Mucosa of descending colon (tissue), 3 donors: ENCODE measurements at regions not wholly inside any gene's neighbourhood (a gene's known extent, or its start where the extent isn't known, plus 50 kb on each side); places are given as distances from the start of the nearest gene placed in this dataset.

Experiments
- ATAC-seq: fragments of 200-7000 bp; cut with Tn5 transposase; one replicate; pipeline ENCODE4 v1.9.1; 2020; ENCODE audit warnings: mild to moderate bottlenecking, moderate library complexity
- DNase-seq, 3 donors: peaks; one replicate each; pipeline ENCODE4 v3.0.0-alpha.2; 2020
- H3K36me3 ChIP-seq: fragments of 200-600 bp; one replicate; pipeline ENCODE4 v1.8.0; 2021; ENCODE audit warnings: low read depth, mild to moderate bottlenecking
- H3K4me1 ChIP-seq: fragments of 200-600 bp; one replicate; pipeline ENCODE4 v1.8.0; 2021; ENCODE audit warnings: low read depth, mild to moderate bottlenecking
- H3K4me3 ChIP-seq: fragments of 200-600 bp; one replicate; pipeline ENCODE4 v1.8.0; 2021; ENCODE audit warnings: mild to moderate bottlenecking
- H3K9me3 ChIP-seq: fragments of 200-600 bp; one replicate; pipeline ENCODE4 v1.8.0; 2021; ENCODE audit warnings: mild to moderate bottlenecking
- intact Hi-C, 2 donors: fragments of 100-400 bp; cut with DNase I in 1 of 2; cut with micrococcal nuclease in 1 of 2; formaldehyde crosslinking; loops; one replicate each; pipeline versions ENCODE4 v1.11.0 to v1.11.1; 2022; cut with DNase I, micrococcal nuclease
- TF ChIP-seq, protein P1 (sequence below): fragments of 200-600 bp; IDR thresholded peaks from one replicate; pipeline ENCODE4 v1.8.0; 2022; ENCODE audit warnings: antibody characterized with exemption, mild to moderate bottlenecking
- donor health status: DM: no; HTN: no; CAD: no; lungs with moderate emphysema.
- donor health status: DM: no; HTN: no; CAD: no.
- donor health status: DM: no; HTN: yes; CAD: no.

DNA sequence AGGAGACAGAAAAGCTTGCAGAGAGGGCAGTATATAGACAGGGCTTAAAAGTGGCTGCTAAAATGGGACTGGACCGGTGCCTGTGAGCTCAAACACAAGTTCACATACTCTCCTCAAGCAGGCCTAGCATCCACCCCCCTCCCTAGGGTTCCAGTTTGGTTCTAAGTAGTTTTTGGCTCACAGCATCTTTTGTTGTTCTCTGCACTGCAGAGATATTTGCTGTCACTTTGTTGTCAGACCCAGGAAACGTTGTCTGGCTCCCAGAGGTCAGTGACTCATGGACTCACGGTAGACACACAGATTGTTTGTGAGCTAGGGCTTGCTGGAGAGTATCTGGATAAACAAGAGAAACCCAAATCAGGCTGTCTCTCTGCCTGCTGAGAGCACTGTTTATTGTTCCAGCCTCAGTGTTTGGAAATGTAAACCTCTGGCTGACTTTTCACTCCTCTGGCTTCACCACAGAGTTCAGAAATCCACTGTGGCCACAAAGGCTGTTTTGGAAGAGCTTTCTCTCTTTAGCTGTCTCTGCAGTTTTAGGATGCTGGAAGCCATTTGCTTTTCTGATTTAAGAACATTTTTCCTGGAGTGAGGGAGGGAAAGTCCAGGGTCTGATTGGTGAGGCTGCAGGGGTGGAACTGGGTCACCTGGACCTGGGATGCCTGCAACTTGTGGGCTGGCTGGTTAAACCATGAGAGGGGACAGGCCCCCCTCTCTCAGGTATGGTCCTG lies 303.7 kb upstream of the PLET1 start:
- TF ChIP-seq, protein P1, sequence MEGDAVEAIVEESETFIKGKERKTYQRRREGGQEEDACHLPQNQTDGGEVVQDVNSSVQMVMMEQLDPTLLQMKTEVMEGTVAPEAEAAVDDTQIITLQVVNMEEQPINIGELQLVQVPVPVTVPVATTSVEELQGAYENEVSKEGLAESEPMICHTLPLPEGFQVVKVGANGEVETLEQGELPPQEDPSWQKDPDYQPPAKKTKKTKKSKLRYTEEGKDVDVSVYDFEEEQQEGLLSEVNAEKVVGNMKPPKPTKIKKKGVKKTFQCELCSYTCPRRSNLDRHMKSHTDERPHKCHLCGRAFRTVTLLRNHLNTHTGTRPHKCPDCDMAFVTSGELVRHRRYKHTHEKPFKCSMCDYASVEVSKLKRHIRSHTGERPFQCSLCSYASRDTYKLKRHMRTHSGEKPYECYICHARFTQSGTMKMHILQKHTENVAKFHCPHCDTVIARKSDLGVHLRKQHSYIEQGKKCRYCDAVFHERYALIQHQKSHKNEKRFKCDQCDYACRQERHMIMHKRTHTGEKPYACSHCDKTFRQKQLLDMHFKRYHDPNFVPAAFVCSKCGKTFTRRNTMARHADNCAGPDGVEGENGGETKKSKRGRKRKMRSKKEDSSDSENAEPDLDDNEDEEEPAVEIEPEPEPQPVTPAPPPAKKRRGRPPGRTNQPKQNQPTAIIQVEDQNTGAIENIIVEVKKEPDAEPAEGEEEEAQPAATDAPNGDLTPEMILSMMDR: no peak
- intact Hi-C loops: no loop called here
- Histone ChIP-seq H3K9me3 (no peaks in the 10 kb centered on the region), H3K4me1 (no peaks in the 10 kb centered on the region), H3K4me3 (no peak overlapping the region), H3K36me3 (no peaks in the 10 kb centered on the region)
- ATAC-seq (peak; percentile 65), DNase-seq (peak in 1 of 3 donors; percentile 23)

DNA sequence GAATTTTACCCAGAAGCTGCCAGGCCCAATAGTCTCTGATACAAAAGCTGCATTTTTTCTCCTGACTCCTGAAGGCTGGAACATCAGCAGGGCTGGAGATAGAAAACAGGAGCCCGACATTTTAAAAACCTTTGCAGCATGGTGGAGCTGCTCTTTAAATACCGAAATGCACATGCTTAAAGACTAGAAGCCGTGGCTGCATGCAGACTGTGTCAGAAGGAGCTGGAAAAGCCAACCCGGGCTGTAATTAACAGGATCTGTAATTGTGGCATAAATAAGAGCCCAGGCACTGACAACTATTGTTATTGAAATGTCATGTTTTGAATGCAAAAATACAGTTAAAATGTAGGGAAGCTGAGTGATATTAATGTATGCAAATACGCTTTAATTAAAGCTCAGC lies 304.9 kb upstream of the PLET1 start:
- ATAC-seq: no peak
- Histone ChIP-seq H3K4me1 (no peaks in the 10 kb centered on the region), H3K4me3 (no peak overlapping the region), H3K36me3 (no peaks in the 10 kb centered on the region), H3K9me3 (no peaks in the 10 kb centered on the region)
- DNase-seq: no peak
- intact Hi-C loops: no loop called here
- TF ChIP-seq, protein P1: no peak

DNA sequence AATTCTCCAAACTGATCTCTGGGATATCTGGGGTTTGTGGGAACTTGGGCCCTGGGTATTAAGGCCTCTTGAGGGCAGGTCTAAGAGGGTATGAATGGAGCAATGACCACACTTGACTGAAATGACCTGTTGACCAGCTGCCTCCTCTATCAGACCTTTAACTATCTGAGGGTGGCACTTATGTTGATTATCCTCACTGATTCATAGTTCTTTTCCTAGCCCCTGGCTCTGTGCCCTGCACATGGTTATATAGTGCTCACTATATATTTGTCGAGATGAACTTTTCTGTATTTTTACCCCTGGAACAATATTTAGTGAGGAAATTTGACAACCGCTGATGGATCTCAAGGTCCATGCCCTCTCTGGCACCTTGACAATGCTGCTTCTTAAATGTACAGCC lies 305.5 kb upstream of the PLET1 start:
- TF ChIP-seq, protein P1: no peak
- Histone ChIP-seq H3K4me3 (no peak overlapping the region), H3K36me3 (no peaks in the 10 kb centered on the region), H3K4me1 (no peaks in the 10 kb centered on the region), H3K9me3 (no peaks in the 10 kb centered on the region)
- DNase-seq (no peak), ATAC-seq (peak; percentile 16)
- intact Hi-C loops: no loop called here

DNA sequence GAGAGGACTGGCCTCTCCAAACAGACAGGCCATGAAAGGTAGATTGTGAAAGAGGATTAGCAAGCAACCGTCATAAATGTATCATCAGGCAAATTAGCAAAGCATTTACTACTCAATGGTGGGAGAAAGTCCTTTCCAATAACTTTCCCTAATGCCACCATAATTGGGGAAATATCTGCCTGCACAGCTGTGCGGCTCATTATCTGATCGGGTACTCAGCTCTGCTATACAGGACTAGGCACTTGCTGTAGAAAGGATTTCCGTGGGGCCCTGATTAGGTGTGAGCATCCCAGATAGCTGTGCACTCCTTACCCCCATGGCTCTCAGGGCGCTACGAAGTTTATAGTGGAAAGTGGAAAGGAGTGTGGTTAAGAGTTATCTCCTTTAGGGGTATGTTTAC lies 309.7 kb upstream of the PLET1 start:
- Histone ChIP-seq H3K9me3 (no peaks in the 10 kb centered on the region), H3K36me3 (no peaks in the 10 kb centered on the region), H3K4me1 (no peaks in the 10 kb centered on the region), H3K4me3 (no peak overlapping the region)
- TF ChIP-seq, protein P1: no peak
- no peak for DNase-seq
- intact Hi-C loops: no loop called here
- no peak for ATAC-seq

DNA sequence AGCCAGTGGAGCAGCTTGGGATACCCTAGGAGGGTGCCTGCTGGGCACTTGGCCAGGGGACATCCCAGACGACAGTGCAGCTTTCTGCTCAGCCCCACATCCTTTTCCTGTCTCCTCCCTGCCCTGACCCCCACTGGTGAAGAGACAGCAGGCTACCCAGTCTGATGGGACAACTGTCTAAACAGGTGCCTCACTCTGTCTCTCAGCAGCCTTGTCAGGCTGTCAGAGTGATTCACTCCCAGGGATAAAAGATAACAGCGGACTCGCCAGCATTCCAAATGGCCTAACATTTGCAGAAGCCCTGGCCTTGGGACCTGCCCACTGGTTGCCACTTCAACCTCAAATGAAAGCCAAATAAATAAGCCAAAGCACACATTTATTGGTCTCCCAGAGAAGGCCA lies 318.6 kb upstream of the PLET1 start:
- intact Hi-C loops: no loop called here
- TF ChIP-seq, protein P1: no peak

DNA sequence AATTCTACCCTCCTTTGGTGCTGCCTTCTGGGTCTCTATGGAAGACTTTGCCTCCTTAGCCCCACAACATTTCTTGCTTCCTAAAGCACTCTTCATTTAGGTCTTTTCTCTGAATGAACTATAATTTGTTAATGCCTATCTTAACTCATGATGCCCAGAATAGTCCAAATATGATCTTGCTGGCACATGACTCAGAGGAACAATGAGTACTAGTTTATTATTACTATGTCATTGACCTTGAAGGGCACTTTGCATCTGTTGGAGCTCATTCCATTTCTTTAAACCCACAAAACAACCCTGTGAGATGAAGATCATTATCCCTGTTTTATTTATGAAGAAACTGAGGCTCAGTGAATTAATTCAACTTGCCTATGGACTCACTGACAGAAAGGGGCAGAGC lies 320.2 kb upstream of the PLET1 start:
- Histone ChIP-seq H3K36me3 (no peaks in the 10 kb centered on the region), H3K4me3 (no peak overlapping the region), H3K9me3 (no peaks in the 10 kb centered on the region), H3K4me1 (no peaks in the 10 kb centered on the region)
- intact Hi-C loops: no loop called here
- ATAC-seq (no peak), DNase-seq (no peak)
- TF ChIP-seq, protein P1: no peak

More for the DNA sequence above, 318.6 kb upstream of the PLET1 start:
- no peak overlapping the region for H3K4me3 ChIP-seq
- H3K9me3 ChIP-seq: no peaks in the 10 kb centered on the region
- no peak for ATAC-seq
- H3K36me3 ChIP-seq: no peaks in the 10 kb centered on the region
- DNase-seq: no peak
- no peaks in the 10 kb centered on the region for H3K4me1 ChIP-seq
